SKM-1 (cell line): ENCODE measurements at regions not wholly inside any gene's neighbourhood (a gene's known extent, or its start where the extent isn't known, plus 50 kb on each side); places are given as distances from the start of the nearest gene placed in this dataset.
"Not testable (repeated sequence)": the region's sequence is repeated elsewhere in the genome, so short reads cannot be mapped to it uniquely, and the experiment has no call there.

ENCODE experiments used
- DNase-seq: peaks from one replicate; lab custom pipeline; 2025; ENCODE audit not compliant: unreplicated experiment; lab: John Stamatoyannopoulos, UW

- no peak for DNase-seq
Measured at GRCh38 chr16:77060614-77061013, 130.4 kb upstream of the MON1B start.

- no peak for DNase-seq
Measured at GRCh38 chr16:77062878-77063675, 127.9 kb upstream of the MON1B start.

GRCh38 chr16:77063676-77064016 lies 127.3 kb upstream of the MON1B start:
- DNase-seq = no peak

- no peak for DNase-seq
Measured at GRCh38 chr16:77064037-77064436, 127.0 kb upstream of the MON1B start.

GRCh38 chr16:77066896-77067496 lies 124.0 kb upstream of the MON1B start:
- no peak for DNase-seq

- DNase-seq = no peak
Measured at GRCh38 chr16:77067900-77068299, 123.1 kb upstream of the MON1B start.

GRCh38 chr16:77068402-77068801 lies 122.6 kb upstream of the MON1B start:
- DNase-seq = no peak

GRCh38 chr16:77069929-77070328 lies 121.1 kb upstream of the MON1B start:
- no peak for DNase-seq

GRCh38 chr16:77070683-77071082 lies 120.3 kb upstream of the MON1B start:
- no peak for DNase-seq

- DNase-seq = no peak
Measured at GRCh38 chr16:77076839-77077238, 114.2 kb upstream of the MON1B start.

- no peak for DNase-seq
Measured at GRCh38 chr16:77077256-77077922, 113.6 kb upstream of the MON1B start.

GRCh38 chr16:77085981-77086380 lies 105.0 kb upstream of the MON1B start:
- DNase-seq = no peak

- DNase-seq = no peak
Measured at GRCh38 chr16:77090062-77090461, 100.9 kb upstream of the MON1B start.

- no peak for DNase-seq
Measured at GRCh38 chr16:77093309-77093708, 97.7 kb upstream of the MON1B start.

- DNase-seq = no peak
Measured at GRCh38 chr16:77093999-77094398, 97.0 kb upstream of the MON1B start.

- DNase-seq = no peak
Measured at GRCh38 chr16:77111056-77111565, 79.9 kb upstream of the MON1B start.

- no peak for DNase-seq
Measured at GRCh38 chr16:77112746-77113145, 78.2 kb upstream of the MON1B start.

- DNase-seq = no peak
Measured at GRCh38 chr16:77113835-77114234, 77.2 kb upstream of the MON1B start.

- DNase-seq = not testable (repeated sequence)
Measured at GRCh38 chr16:77114361-77114760, 76.6 kb upstream of the MON1B start.

GRCh38 chr16:77116856-77117255 lies 74.1 kb upstream of the MON1B start:
- no peak for DNase-seq

- no peak for DNase-seq
Measured at GRCh38 chr16:77117707-77118106, 73.3 kb upstream of the MON1B start.

GRCh38 chr16:77131398-77131797 lies 59.6 kb upstream of the MON1B start:
- DNase-seq = no peak
